AG09319 (cell line): ENCODE measurements at regions not wholly inside any gene's neighbourhood (a gene's known extent, or its start where the extent isn't known, plus 50 kb on each side); places are given as distances from the start of the nearest gene placed in this dataset.

Experiments
- DNase-seq: peaks from one replicate; pipeline ENCODE4 v3.0.0-alpha.2; 2010; ENCODE audit warnings: low read depth; ENCODE audit errors: extremely low read depth
- TF ChIP-seq, protein P1 (sequence below): IDR thresholded peaks from 2 replicates; pipeline ENCODE4 v1.5.1; 2011; ENCODE audit warnings: low read depth, mild to moderate bottlenecking, inconsistent platforms, low read length, moderate library complexity

DNA sequence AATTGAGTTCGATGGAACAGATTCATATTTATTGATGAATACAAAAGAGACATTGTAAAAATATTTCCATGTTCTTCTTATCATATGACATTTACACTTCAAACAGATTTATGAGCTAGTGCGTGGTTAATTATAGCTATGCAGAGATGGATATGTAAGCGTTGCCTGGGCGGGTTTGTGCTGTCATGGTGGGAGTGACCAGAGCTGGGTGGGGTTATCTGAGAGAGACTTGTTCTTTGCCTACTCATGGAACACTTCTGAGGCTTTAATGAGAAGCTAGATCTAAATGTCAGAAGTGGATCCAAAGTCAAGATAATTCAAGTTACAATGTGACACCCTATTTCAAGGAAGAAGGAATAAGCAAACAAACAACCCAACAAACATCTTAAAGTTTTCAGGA, 162.3 kb upstream of the ZEB2 start:
- TF ChIP-seq, protein P1, sequence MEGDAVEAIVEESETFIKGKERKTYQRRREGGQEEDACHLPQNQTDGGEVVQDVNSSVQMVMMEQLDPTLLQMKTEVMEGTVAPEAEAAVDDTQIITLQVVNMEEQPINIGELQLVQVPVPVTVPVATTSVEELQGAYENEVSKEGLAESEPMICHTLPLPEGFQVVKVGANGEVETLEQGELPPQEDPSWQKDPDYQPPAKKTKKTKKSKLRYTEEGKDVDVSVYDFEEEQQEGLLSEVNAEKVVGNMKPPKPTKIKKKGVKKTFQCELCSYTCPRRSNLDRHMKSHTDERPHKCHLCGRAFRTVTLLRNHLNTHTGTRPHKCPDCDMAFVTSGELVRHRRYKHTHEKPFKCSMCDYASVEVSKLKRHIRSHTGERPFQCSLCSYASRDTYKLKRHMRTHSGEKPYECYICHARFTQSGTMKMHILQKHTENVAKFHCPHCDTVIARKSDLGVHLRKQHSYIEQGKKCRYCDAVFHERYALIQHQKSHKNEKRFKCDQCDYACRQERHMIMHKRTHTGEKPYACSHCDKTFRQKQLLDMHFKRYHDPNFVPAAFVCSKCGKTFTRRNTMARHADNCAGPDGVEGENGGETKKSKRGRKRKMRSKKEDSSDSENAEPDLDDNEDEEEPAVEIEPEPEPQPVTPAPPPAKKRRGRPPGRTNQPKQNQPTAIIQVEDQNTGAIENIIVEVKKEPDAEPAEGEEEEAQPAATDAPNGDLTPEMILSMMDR, result no peak
- DNase-seq, result no peak

DNA sequence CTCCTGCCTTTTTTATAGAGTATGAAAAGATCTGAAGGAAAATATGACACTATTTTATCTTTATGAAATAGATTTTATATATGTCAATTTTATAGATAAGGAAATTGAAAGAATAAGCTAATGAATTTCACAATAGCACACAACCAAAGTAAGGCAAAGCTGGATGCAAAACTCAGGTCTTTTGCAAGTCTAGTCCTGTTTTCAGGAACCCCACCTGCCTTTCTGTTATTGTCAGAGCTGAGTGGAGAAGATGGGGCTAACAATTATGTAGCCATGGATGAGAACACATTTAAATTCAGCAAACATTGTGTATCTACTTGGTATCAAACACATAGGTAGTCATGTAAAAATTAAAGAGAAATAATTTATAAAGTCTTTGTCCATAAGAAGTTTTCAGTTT, 161.5 kb upstream of the ZEB2 start:
- no peak for DNase-seq

DNA sequence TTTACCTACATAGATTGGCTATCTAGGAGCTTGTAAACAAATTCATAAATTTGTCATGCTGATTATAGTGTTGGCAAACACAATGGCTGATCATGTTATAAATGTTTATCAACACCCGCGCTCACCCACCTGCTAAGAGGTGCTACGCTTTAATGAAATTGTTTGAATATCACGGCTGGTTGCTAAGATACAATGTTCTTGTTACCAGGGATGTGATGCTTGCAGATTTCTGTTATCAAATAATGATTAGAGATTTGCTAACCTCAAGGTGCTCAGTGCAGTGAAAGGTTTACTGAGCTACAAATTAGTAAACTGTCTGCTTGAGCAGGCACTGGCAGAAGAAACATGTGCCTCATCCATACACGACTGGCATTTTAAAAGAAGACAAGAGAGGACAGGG, 160.0 kb upstream of the ZEB2 start:
- no peak for DNase-seq
- TF ChIP-seq, protein P1, result no peak

More for the DNA sequence above, 161.5 kb upstream of the ZEB2 start:
- TF ChIP-seq, protein P1, result no peak

DNA sequence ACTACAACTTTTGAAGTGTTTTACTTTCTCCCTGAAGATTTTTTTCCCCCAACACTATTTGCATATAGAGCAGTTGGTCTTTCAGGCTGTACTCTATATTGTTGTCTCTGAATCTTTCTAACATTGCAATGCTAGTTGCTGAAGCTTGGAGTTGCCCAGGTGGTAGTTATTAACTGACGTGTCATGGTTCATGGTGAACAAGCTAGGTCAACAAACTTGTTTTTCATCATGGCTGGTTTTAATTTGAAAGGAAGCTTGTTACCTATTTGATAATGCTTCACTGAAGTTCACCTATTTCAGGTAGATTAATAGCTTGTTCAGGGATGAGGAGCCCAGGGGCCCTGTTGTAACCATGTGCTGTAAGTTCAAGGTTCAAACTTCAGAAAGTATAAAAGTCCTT, 158.8 kb upstream of the ZEB2 start:
- DNase-seq, result no peak

DNA sequence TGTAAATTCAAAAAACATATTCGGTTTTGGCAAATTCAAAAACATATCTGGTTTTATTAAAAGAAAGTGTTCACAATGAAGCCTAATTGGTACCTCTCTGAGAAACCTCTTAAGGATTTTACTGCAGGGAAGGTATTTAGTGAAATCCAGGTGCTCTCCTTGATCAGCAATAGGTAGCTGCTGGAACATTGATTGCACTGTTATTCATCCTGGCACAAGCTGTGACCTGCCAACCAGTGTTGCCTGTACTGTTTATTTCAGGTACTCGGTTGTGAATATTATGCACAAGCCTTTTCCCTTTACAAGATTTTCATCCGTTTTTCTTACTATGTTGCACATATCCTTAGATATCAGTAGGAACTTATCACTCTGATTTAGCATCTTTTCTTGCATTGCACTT, 155.8 kb upstream of the ZEB2 start:
- TF ChIP-seq, protein P1, result no peak
- DNase-seq, result no peak

More for the DNA sequence above, 158.8 kb upstream of the ZEB2 start:
- TF ChIP-seq, protein P1, result no peak

DNA sequence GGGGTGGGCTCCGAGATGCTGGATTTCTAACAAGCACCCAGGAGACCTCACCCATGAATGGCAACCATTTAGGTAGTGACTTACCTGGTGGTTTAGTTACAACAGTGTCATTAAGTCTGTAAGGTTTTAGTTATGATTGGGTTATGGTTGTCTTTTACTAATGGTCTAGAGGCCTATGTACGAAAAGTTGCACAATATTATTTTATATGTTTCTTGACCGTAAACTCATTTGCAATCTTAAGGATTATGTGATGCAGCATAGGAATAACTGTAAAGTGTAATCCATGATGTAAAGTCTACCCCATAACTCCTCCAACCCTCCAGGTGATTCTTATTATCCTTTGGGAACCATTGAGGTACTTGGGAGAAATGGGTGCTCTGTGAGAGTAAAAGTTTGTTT, 155.4 kb upstream of the ZEB2 start:
- TF ChIP-seq, protein P1, result no peak
- DNase-seq, result no peak

DNA sequence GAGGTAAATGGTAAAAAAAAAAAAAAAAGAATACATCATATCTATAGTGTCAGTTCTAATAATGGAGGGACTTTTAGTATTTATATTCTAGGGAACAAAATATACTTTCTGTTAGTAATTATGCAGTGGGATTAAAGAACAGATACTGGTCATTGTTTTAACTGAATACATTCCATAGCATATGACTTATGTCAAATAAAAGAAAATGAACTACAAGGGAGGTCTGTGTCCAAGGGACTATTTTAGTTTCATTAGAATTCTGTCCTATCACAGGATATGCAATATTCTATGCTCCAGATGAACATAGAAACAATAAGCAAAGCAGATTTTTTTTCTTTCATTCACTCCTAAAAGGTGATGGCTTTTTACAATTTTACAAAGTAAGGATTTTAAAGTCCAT, 154.2 kb upstream of the ZEB2 start:
- TF ChIP-seq, protein P1, result no peak
- DNase-seq, result no peak
